H9 (cell line): ENCODE measurements at regions not wholly inside any gene's neighbourhood (a gene's known extent, or its start where the extent isn't known, plus 50 kb on each side); places are given as distances from the start of the nearest gene placed in this dataset.

Experiments
- DNase-seq: peaks from one replicate; pipeline ENCODE4 v3.0.0-alpha.2; 2017
- H2AFZ ChIP-seq: one replicate; pipeline ENCODE4 v1.6.1; 2013; ENCODE audit warnings: mild to moderate bottlenecking, low read length, control low read depth, moderate library complexity
- H2AK5ac ChIP-seq: 2 replicates; pipeline ENCODE4 v1.6.1; 2013; ENCODE audit warnings: low read length, control low read depth, mixed read lengths; ENCODE audit not compliant: insufficient read length
- H2BK120ac ChIP-seq: one replicate; pipeline ENCODE4 v1.6.1; 2013; ENCODE audit warnings: low read depth, mild to moderate bottlenecking, low read length, control low read depth, inconsistent platforms; ENCODE audit not compliant: poor library complexity, severe bottlenecking
- H2BK12ac ChIP-seq: 2 replicates; pipeline ENCODE4 v1.6.1; 2013; ENCODE audit warnings: low read length, control low read depth, mixed read lengths, low read depth; ENCODE audit not compliant: insufficient read length
- H2BK15ac ChIP-seq: 2 replicates; pipeline ENCODE4 v1.6.1; 2013; ENCODE audit warnings: low read depth, low read length, control low read depth
- H2BK20ac ChIP-seq: one replicate; pipeline ENCODE4 v1.6.1; 2013; ENCODE audit warnings: low read depth, mild to moderate bottlenecking, low read length, control low read depth, inconsistent platforms; ENCODE audit not compliant: poor library complexity, severe bottlenecking
- H2BK5ac ChIP-seq: 2 replicates; pipeline ENCODE4 v1.6.1; 2013; ENCODE audit warnings: low read length, control low read depth, mixed read lengths; ENCODE audit not compliant: insufficient read length
- H3K14ac ChIP-seq: 2 replicates; pipeline ENCODE4 v1.6.1; 2013; ENCODE audit warnings: low read length, control low read depth; ENCODE audit not compliant: insufficient read depth
- H3K18ac ChIP-seq: 2 replicates; pipeline ENCODE4 v1.6.1; 2013; ENCODE audit warnings: low read depth, mild to moderate bottlenecking, mixed read lengths, low read length, control low read depth; ENCODE audit not compliant: insufficient read length
- H3K23ac ChIP-seq: 2 replicates; pipeline ENCODE4 v1.6.1; 2013; ENCODE audit warnings: low read length, control low read depth, mixed read lengths, low read depth; ENCODE audit not compliant: insufficient read length
- H3K23me2 ChIP-seq: 2 replicates; pipeline ENCODE4 v1.6.1; 2013; ENCODE audit warnings: low read depth, mild to moderate bottlenecking, mixed read lengths, low read length, control low read depth; ENCODE audit not compliant: insufficient read length, poor library complexity, severe bottlenecking
- H3K27ac ChIP-seq: 2 replicates; pipeline ENCODE4 v1.5.1; 2013; ENCODE audit warnings: low read length, control low read depth, mixed read lengths, low read depth; ENCODE audit not compliant: insufficient read length
- H3K27me3 ChIP-seq: 2 replicates; pipeline ENCODE4 v1.6.1; 2013; ENCODE audit warnings: low read length, control low read depth, inconsistent platforms; ENCODE audit not compliant: insufficient read depth
- H3K4ac ChIP-seq: 2 replicates; pipeline ENCODE4 v1.6.1; 2013; ENCODE audit warnings: low read depth, mild to moderate bottlenecking, control low read depth, inconsistent platforms, low read length, moderate library complexity
- H3K4me1 ChIP-seq: 2 replicates; pipeline ENCODE4 v1.6.1; 2013; ENCODE audit warnings: low read length, control low read depth, inconsistent platforms; ENCODE audit not compliant: insufficient read depth
- H3K4me2 ChIP-seq: 2 replicates; pipeline ENCODE4 v1.6.1; 2013; ENCODE audit warnings: low read length, control low read depth, mixed read lengths; ENCODE audit not compliant: insufficient read length, insufficient read depth
- H3K56ac ChIP-seq: 2 replicates; pipeline ENCODE4 v1.6.1; 2013; ENCODE audit warnings: low read depth, mild to moderate bottlenecking, mixed read lengths, low read length, control low read depth; ENCODE audit not compliant: insufficient read length
- H3K79me1 ChIP-seq: 2 replicates; pipeline ENCODE4 v1.6.1; 2013; ENCODE audit warnings: low read depth, mild to moderate bottlenecking, moderate library complexity, low read length, control low read depth, inconsistent platforms; ENCODE audit not compliant: insufficient read depth, poor library complexity, severe bottlenecking
- H3K79me2 ChIP-seq: 2 replicates; pipeline ENCODE4 v1.6.1; 2013; ENCODE audit warnings: low read length, control low read depth, inconsistent platforms; ENCODE audit not compliant: insufficient read depth
- H3K9ac ChIP-seq: 2 replicates; pipeline ENCODE4 v1.6.1; 2013; ENCODE audit warnings: low read length, control low read depth, mixed read lengths; ENCODE audit not compliant: insufficient read length; ENCODE audit errors: extremely low read depth
- H3K9me3 ChIP-seq: one replicate; pipeline ENCODE4 v1.6.1; 2013; ENCODE audit warnings: low read depth, low read length, inconsistent platforms; ENCODE audit not compliant: control insufficient read depth
- H3T11ph ChIP-seq: one replicate; pipeline ENCODE4 v1.6.1; 2013; ENCODE audit warnings: mild to moderate bottlenecking, low read length, control low read depth, inconsistent platforms
- H4K20me1 ChIP-seq: one replicate; pipeline ENCODE4 v1.6.1; 2013; ENCODE audit not compliant: control insufficient read depth, insufficient read length, insufficient read depth
- H4K5ac ChIP-seq: 2 replicates; pipeline ENCODE4 v1.6.1; 2013; ENCODE audit warnings: low read depth, mild to moderate bottlenecking, mixed read lengths, low read length, control low read depth; ENCODE audit not compliant: insufficient read length
- H4K8ac ChIP-seq: replicated peaks from 2 replicates; pipeline ENCODE4 v1.6.1; 2013; ENCODE audit warnings: low read length, control low read depth, mixed read lengths, low read depth; ENCODE audit not compliant: insufficient read length
- H4K91ac ChIP-seq: 2 replicates; pipeline ENCODE4 v1.6.1; 2013; ENCODE audit warnings: low read depth, mild to moderate bottlenecking, moderate library complexity, mixed read lengths, low read length, control low read depth; ENCODE audit not compliant: insufficient read length
- H3K27ac Mint-ChIP-seq, 3 experiments: 2 replicates in 2 of 3; 3 replicates in 1 of 3; pipeline ENCODE4 v1.8.0; 2020 to 2021; ENCODE audit warnings: mixed read lengths in 3 of 3, mild to moderate bottlenecking in 1 of 3, moderate library complexity in 1 of 3
- H3K27me3 Mint-ChIP-seq: 2 replicates; pipeline ENCODE4 v1.8.0; 2021; ENCODE audit warnings: low read depth, mild to moderate bottlenecking, moderate library complexity, mixed read lengths
- H3K36me3 Mint-ChIP-seq, 3 experiments: 2 replicates in 2 of 3; 3 replicates in 1 of 3; pipeline ENCODE4 v1.8.0; 2020 to 2021; ENCODE audit warnings: low read depth in 3 of 3, mixed read lengths in 3 of 3; ENCODE audit not compliant: insufficient read depth in 1 of 3
- H3K4me1 Mint-ChIP-seq, 2 experiments: 2 replicates each; pipeline ENCODE4 v1.8.0; 2020; ENCODE audit warnings: mixed read lengths in 2 of 2
- H3K4me3 Mint-ChIP-seq, 2 experiments: 2 replicates in 1 of 2; 3 replicates in 1 of 2; pipeline ENCODE4 v1.8.0; 2020 to 2021; ENCODE audit warnings: mild to moderate bottlenecking in 2 of 2, mixed read lengths in 2 of 2, moderate library complexity in 1 of 2
- H3K9me3 Mint-ChIP-seq, 2 experiments: 2 replicates in 1 of 2; 3 replicates in 1 of 2; pipeline ENCODE4 v1.8.0; 2020; ENCODE audit warnings: mild to moderate bottlenecking in 2 of 2, mixed read lengths in 2 of 2, moderate library complexity in 1 of 2
- CTCF ChIP-seq: fragments of 200-600 bp; sonication (generic); conservative IDR thresholded peaks from 3 replicates; pipeline ENCODE4 v1.8.0; 2021; ENCODE audit warnings: antibody characterized with exemption, mild to moderate bottlenecking
- WGBS: extraction: QIAGEN DNeasy Blood & Tissue Kit; methylation state at CpG from one replicate; pipeline ENCODE4 v1.1.7; 2013; ENCODE audit warnings: missing lambda C conversion rate, low lambda C conversion rate, mixed read lengths; ENCODE audit not compliant: insufficient read length; ENCODE audit errors: extremely low coverage; 5-methylcytosine and 5-hydroxymethylcytosine counted together

GRCh38 chr12:88638388-88638787 lies 58.1 kb upstream of the KITLG start:
- no peaks in the 10 kb centered on the region for H3K79me2 ChIP-seq
- no peaks in the 10 kb centered on the region for H3K23me2 ChIP-seq
- H3K23ac ChIP-seq: no peak overlapping the region
- Mint-ChIP-seq H3K27ac (no peak overlapping the region), H3K9me3 (no peaks in the 10 kb centered on the region), H3K4me3 (no peak overlapping the region), H3K27me3 (no peaks in the 10 kb centered on the region), H3K4me1 (peaks cover 7 to 11% of the 10 kb centered on the region in 2 experiments), H3K36me3 (no peaks in the 10 kb centered on the region)
- no peak overlapping the region for H2BK5ac ChIP-seq
- no peak overlapping the region for H3K4me2 ChIP-seq
- no CpG with 5 or more reads among the region's 3 CpGs for WGBS
- H3K56ac ChIP-seq: no peak overlapping the region
- H3K79me1 ChIP-seq: no peaks in the 10 kb centered on the region
- no peak overlapping the region for H2AFZ ChIP-seq
- H3K9ac ChIP-seq: no peak overlapping the region
- no peak overlapping the region for H2BK15ac ChIP-seq
- H3K27me3 ChIP-seq: no peaks in the 10 kb centered on the region
- no peak overlapping the region for H3T11ph ChIP-seq
- H4K20me1 ChIP-seq: no peaks in the 10 kb centered on the region
- no peak for DNase-seq
- H3K14ac ChIP-seq: no peak overlapping the region
- H3K4ac ChIP-seq: no peak overlapping the region
- H3K4me1 ChIP-seq: no peaks in the 10 kb centered on the region
- no peak overlapping the region for H3K18ac ChIP-seq
- no peak overlapping the region for H4K91ac ChIP-seq
- H2BK12ac ChIP-seq: no peak overlapping the region
- H2BK120ac ChIP-seq: no peak overlapping the region
- no peak overlapping the region for H3K27ac ChIP-seq
- no peak overlapping the region for H4K5ac ChIP-seq
- no peak overlapping the region for H2AK5ac ChIP-seq
- no peak overlapping the region for H2BK20ac ChIP-seq
- no peaks in the 10 kb centered on the region for H3K9me3 ChIP-seq
- no peak for TF ChIP-seq CTCF
- no peak overlapping the region for H4K8ac ChIP-seq
